HEK293 (cell line): ENCODE measurements at regions not wholly inside any gene's neighbourhood (a gene's known extent, or its start where the extent isn't known, plus 50 kb on each side); places are given as distances from the start of the nearest gene placed in this dataset.

Experiments
- CTCF ChIA-PET: fragments of 350-600 bp; formaldehyde crosslinking; extraction: SDS; loops from one replicate; lab custom pipeline; 2021; ENCODE audit warnings: antibody characterized with exemption; lab: Yijun Ruan, JAX
- POLR2A ChIA-PET: fragments of 300-600 bp; formaldehyde crosslinking; extraction: SDS; loops from one replicate; lab custom pipeline; 2020; ENCODE audit warnings: antibody characterized with exemption, inconsistent platforms; lab: Yijun Ruan, JAX
- H3K27ac ChIP-seq: fragments of 200-500 bp; sonication (Bioruptor generic); 2 replicates; pipeline ENCODE4 v1.5.1; 2014; ENCODE audit warnings: low read depth, low read length, control low read depth, inconsistent platforms; ENCODE audit errors: extremely low read depth
- H3K36me3 ChIP-seq, 2 experiments: fragments of 200-500 bp in 1 of 2; sonication (Bioruptor generic) in 1 of 2; 1 replicate in 1 of 2; 2 replicates in 1 of 2; pipeline ENCODE4 v1.5.1; 2014 to 2017; ENCODE audit warnings: inconsistent platforms in 2 of 2, low read length in 2 of 2; ENCODE audit not compliant: control insufficient read depth in 2 of 2, insufficient read depth in 1 of 2
- H3K4me1 ChIP-seq: fragments of 200-500 bp; sonication (Bioruptor generic); 2 replicates; pipeline ENCODE4 v1.5.1; 2014; ENCODE audit warnings: mild to moderate bottlenecking, low read length, inconsistent platforms; ENCODE audit not compliant: control insufficient read depth, insufficient read depth
- H3K4me3 ChIP-seq: 2 replicates; pipeline ENCODE4 v1.5.1; 2011; ENCODE audit warnings: low read depth, mild to moderate bottlenecking, control low read depth, low read length, moderate library complexity
- H3K9me3 ChIP-seq: fragments of 200-500 bp; sonication (Bioruptor generic); 2 replicates; pipeline ENCODE4 v1.5.1; 2014; ENCODE audit warnings: low read depth, low read length, inconsistent platforms; ENCODE audit not compliant: control insufficient read depth, insufficient read depth
- GFI1B ChIP-seq: fragments of 450-650 bp; formaldehyde crosslinking; IDR thresholded peaks from 2 replicates; pipeline ENCODE4 v1.5.1; 2016; ENCODE audit warnings: missing biosample characterization, missing genetic modification characterization
- MEIS1 ChIP-seq: sonication (generic); formaldehyde crosslinking; IDR thresholded peaks from 2 replicates; pipeline ENCODE4 v1.8.1; 2022; ENCODE audit warnings: missing genetic modification reagents, mild to moderate bottlenecking, borderline replicate concordance
- WT1 ChIP-seq: fragments of 450-650 bp; formaldehyde crosslinking; IDR thresholded peaks from 2 replicates; pipeline ENCODE4 v1.5.1; 2016; ENCODE audit warnings: missing biosample characterization, missing genetic modification characterization
- ZBTB1 ChIP-seq: fragments of 450-650 bp; formaldehyde crosslinking; IDR thresholded peaks from 2 replicates; pipeline ENCODE4 v1.5.1; 2016; ENCODE audit warnings: missing biosample characterization, missing genetic modification characterization
- ZNF133 ChIP-seq: fragments of 450-650 bp; formaldehyde crosslinking; IDR thresholded peaks from 2 replicates; pipeline ENCODE4 v1.5.1; 2016; ENCODE audit warnings: missing biosample characterization, missing genetic modification characterization
- ZNF16 ChIP-seq: fragments of 450-650 bp; formaldehyde crosslinking; IDR thresholded peaks from 2 replicates; pipeline ENCODE4 v1.5.1; 2016; ENCODE audit warnings: low read depth, missing biosample characterization, missing genetic modification characterization
- ZNF202 ChIP-seq: fragments of 450-650 bp; formaldehyde crosslinking; IDR thresholded peaks from 2 replicates; pipeline ENCODE4 v1.5.1; 2016; ENCODE audit warnings: missing biosample characterization, missing genetic modification characterization, borderline replicate concordance
- ZNF391 ChIP-seq: fragments of 450-650 bp; formaldehyde crosslinking; IDR thresholded peaks from 2 replicates; pipeline ENCODE4 v1.5.1; 2016; ENCODE audit warnings: low read depth, missing biosample characterization, missing genetic modification characterization, borderline replicate concordance
- ZNF394 ChIP-seq: fragments of 450-650 bp; formaldehyde crosslinking; IDR thresholded peaks from 2 replicates; pipeline ENCODE4 v1.5.1; 2016; ENCODE audit warnings: missing biosample characterization, missing genetic modification characterization, mild to moderate bottlenecking, moderate library complexity, borderline replicate concordance
- ZNF658 ChIP-seq: fragments of 450-650 bp; formaldehyde crosslinking; IDR thresholded peaks from 2 replicates; pipeline ENCODE4; 2016; ENCODE audit warnings: missing biosample characterization, missing genetic modification characterization
- ZNF660 ChIP-seq: fragments of 450-650 bp; IDR thresholded peaks from 2 replicates; pipeline ENCODE4 v1.5.1; 2018; ENCODE audit warnings: missing biosample characterization, mild to moderate bottlenecking, missing genetic modification characterization
- ZNF785 ChIP-seq: fragments of 450-650 bp; formaldehyde crosslinking; IDR thresholded peaks from 2 replicates; pipeline ENCODE4 v1.5.1; 2016; ENCODE audit warnings: missing biosample characterization, missing genetic modification characterization
- ZNF843 ChIP-seq: fragments of 450-650 bp; formaldehyde crosslinking; IDR thresholded peaks from 2 replicates; pipeline ENCODE4 v1.5.1; 2016; ENCODE audit warnings: missing biosample characterization, missing genetic modification characterization
- ZSCAN30 ChIP-seq: fragments of 450-650 bp; IDR thresholded peaks from 2 replicates; pipeline ENCODE4 v1.5.1; 2018; ENCODE audit warnings: missing biosample characterization, mild to moderate bottlenecking, missing genetic modification characterization, moderate library complexity
- TF ChIP-seq, protein P1 (sequence below): fragments of 450-650 bp; formaldehyde crosslinking; IDR thresholded peaks from 2 replicates; pipeline ENCODE4 v1.5.1; 2016; ENCODE audit warnings: missing biosample characterization, missing genetic modification characterization
- TF ChIP-seq, protein P2 (sequence below): fragments of 450-650 bp; formaldehyde crosslinking; IDR thresholded peaks from 2 replicates; pipeline ENCODE4 v1.5.1; 2017; ENCODE audit warnings: missing biosample characterization, missing genetic modification characterization
- TF ChIP-seq, protein P3 (sequence below): fragments of 450-650 bp; formaldehyde crosslinking; conservative IDR thresholded peaks from 2 replicates; pipeline ENCODE4 v1.5.1; 2016; ENCODE audit warnings: low read depth, missing biosample characterization, missing genetic modification characterization
- TF ChIP-seq, protein P4 (sequence below): fragments of 450-650 bp; formaldehyde crosslinking; IDR thresholded peaks from 2 replicates; pipeline ENCODE4 v1.5.1; 2017; ENCODE audit warnings: missing biosample characterization, missing genetic modification characterization
- TF ChIP-seq, protein P5 (sequence below): fragments of 450-650 bp; formaldehyde crosslinking; IDR thresholded peaks from 2 replicates; pipeline ENCODE4 v1.5.1; 2017; ENCODE audit warnings: missing biosample characterization, missing genetic modification characterization
- TF ChIP-seq, protein P6 (sequence below): fragments of 450-650 bp; formaldehyde crosslinking; IDR thresholded peaks from 2 replicates; pipeline ENCODE4 v1.5.1; 2016; ENCODE audit warnings: missing biosample characterization, missing genetic modification characterization

DNA sequence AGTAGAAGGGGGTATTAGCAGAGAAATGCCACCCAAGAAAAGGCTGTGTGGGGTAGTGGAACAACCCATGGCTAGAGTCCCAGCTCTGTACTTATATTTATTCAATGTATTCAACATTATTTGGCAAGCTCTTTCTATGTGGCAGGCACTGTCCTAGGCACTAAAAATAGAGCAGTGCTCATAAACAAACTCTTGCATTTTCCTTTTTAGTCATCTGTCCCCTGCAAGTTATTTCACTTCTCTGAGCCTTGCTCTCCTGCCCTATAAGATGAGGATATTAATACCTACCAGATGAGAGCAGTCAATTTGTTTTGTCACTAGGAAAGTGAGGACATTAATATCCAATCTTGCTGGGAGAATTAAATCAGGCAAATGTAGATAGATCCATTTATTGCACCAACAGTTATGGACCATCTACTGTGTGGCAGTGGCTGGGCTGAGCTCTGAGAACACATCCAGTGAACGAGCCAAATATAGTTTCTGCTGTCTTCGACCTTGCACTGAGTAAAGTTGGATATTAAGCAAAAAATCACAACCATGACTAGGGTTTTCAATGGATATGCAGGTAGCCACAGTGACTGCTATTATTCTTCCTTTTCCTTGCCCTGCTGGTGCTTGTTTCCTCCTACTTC lies 314.3 kb upstream of the TBX3 start:
- CTCF ChIA-PET = no interaction called here
- Histone ChIP-seq H3K36me3 (no peaks in the 10 kb centered on the region), H3K4me1 (0 out of 2 replicates have a peak, but pooled peaks cover 3% of the 10 kb centered on the region), H3K27ac (no peak overlapping the region), H3K4me3 (no peak overlapping the region), H3K9me3 (no peaks in the 10 kb centered on the region; the same call in 1 of the 2 replicates)
- POLR2A ChIA-PET = no interaction called here
- TF ChIP-seq, protein P1, sequence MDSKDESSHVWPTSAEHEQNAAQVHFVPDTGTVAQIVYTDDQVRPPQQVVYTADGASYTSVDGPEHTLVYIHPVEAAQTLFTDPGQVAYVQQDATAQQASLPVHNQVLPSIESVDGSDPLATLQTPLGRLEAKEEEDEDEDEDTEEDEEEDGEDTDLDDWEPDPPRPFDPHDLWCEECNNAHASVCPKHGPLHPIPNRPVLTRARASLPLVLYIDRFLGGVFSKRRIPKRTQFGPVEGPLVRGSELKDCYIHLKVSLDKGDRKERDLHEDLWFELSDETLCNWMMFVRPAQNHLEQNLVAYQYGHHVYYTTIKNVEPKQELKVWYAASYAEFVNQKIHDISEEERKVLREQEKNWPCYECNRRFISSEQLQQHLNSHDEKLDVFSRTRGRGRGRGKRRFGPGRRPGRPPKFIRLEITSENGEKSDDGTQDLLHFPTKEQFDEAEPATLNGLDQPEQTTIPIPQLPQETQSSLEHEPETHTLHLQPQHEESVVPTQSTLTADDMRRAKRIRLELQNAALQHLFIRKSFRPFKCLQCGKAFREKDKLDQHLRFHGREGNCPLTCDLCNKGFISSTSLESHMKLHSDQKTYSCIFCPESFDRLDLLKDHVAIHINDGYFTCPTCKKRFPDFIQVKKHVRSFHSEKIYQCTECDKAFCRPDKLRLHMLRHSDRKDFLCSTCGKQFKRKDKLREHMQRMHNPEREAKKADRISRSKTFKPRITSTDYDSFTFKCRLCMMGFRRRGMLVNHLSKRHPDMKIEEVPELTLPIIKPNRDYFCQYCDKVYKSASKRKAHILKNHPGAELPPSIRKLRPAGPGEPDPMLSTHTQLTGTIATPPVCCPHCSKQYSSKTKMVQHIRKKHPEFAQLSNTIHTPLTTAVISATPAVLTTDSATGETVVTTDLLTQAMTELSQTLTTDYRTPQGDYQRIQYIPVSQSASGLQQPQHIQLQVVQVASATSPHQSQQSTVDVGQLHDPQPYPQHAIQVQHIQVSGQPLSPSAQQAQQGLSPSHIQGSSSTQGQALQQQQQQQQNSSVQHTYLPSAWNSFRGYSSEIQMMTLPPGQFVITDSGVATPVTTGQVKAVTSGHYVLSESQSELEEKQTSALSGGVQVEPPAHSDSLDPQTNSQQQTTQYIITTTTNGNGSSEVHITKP (tag by site-specific recombination) = no peak
- TF ChIP-seq ZNF202 (tag by site-specific recombination) (no peak), ZNF391 (no peak), ZNF16 (no peak), ZNF660 (tag by site-specific recombination) (no peak), MEIS1 (no peak), GFI1B (tag by site-specific recombination) (no peak), ZNF133 (tag by site-specific recombination) (no peak), ZSCAN30 (tag by site-specific recombination) (no peak), ZNF843 (no peak), ZBTB1 (no peak)
- TF ChIP-seq, protein P2, sequence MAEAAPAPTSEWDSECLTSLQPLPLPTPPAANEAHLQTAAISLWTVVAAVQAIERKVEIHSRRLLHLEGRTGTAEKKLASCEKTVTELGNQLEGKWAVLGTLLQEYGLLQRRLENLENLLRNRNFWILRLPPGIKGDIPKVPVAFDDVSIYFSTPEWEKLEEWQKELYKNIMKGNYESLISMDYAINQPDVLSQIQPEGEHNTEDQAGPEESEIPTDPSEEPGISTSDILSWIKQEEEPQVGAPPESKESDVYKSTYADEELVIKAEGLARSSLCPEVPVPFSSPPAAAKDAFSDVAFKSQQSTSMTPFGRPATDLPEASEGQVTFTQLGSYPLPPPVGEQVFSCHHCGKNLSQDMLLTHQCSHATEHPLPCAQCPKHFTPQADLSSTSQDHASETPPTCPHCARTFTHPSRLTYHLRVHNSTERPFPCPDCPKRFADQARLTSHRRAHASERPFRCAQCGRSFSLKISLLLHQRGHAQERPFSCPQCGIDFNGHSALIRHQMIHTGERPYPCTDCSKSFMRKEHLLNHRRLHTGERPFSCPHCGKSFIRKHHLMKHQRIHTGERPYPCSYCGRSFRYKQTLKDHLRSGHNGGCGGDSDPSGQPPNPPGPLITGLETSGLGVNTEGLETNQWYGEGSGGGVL (tag by site-specific recombination) = no peak
- TF ChIP-seq, protein P3, sequence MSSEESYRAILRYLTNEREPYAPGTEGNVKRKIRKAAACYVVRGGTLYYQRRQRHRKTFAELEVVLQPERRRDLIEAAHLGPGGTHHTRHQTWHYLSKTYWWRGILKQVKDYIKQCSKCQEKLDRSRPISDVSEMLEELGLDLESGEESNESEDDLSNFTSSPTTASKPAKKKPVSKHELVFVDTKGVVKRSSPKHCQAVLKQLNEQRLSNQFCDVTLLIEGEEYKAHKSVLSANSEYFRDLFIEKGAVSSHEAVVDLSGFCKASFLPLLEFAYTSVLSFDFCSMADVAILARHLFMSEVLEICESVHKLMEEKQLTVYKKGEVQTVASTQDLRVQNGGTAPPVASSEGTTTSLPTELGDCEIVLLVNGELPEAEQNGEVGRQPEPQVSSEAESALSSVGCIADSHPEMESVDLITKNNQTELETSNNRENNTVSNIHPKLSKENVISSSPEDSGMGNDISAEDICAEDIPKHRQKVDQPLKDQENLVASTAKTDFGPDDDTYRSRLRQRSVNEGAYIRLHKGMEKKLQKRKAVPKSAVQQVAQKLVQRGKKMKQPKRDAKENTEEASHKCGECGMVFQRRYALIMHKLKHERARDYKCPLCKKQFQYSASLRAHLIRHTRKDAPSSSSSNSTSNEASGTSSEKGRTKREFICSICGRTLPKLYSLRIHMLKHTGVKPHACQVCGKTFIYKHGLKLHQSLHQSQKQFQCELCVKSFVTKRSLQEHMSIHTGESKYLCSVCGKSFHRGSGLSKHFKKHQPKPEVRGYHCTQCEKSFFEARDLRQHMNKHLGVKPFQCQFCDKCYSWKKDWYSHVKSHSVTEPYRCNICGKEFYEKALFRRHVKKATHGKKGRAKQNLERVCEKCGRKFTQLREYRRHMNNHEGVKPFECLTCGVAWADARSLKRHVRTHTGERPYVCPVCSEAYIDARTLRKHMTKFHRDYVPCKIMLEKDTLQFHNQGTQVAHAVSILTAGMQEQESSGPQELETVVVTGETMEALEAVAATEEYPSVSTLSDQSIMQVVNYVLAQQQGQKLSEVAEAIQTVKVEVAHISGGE (tag by site-specific recombination) = no peak
- TF ChIP-seq, protein P4, sequence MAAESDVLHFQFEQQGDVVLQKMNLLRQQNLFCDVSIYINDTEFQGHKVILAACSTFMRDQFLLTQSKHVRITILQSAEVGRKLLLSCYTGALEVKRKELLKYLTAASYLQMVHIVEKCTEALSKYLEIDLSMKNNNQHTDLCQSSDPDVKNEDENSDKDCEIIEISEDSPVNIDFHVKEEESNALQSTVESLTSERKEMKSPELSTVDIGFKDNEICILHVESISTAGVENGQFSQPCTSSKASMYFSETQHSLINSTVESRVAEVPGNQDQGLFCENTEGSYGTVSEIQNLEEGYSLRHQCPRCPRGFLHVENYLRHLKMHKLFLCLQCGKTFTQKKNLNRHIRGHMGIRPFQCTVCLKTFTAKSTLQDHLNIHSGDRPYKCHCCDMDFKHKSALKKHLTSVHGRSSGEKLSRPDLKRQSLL (tag by site-specific recombination) = no peak

DNA sequence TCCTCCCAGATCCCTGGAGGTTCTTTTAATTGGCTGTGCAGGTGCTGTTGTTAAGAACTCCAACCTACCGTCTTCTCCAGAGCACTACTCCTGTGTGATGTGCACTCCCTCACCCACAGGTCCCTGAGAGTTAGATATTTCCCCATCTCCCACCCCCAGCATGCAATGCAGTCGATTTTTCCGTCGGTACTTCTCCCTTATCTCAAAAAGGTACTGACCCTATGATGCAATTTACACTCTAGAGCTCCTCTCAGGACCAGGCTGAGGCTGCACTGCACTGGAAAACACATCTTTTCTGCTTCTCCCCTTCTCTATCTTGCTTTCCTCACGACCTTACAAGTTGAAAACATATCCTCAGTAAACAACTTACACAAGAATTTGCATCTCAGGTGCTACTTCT lies 312.4 kb upstream of the TBX3 start:
- POLR2A ChIA-PET = no interaction called here
- Histone ChIP-seq H3K4me1 (0 out of 2 replicates have a peak, but pooled peaks cover 3% of the 10 kb centered on the region), H3K36me3 (no peaks in the 10 kb centered on the region), H3K4me3 (no peak overlapping the region), H3K27ac (no peak overlapping the region), H3K9me3 (no peaks in the 10 kb centered on the region; the same call in 1 of the 2 replicates)
- CTCF ChIA-PET = no interaction called here
- TF ChIP-seq ZNF16 = no peak
- no peak for TF ChIP-seq ZNF394 (tag by site-specific recombination)
- no peak for TF ChIP-seq ZNF785 (tag by site-specific recombination)
- TF ChIP-seq ZNF658 (tag by site-specific recombination) = no peak
- no peak for TF ChIP-seq ZNF133 (tag by site-specific recombination)
- TF ChIP-seq WT1 (tag by site-specific recombination) = no peak
- TF ChIP-seq, protein P5, sequence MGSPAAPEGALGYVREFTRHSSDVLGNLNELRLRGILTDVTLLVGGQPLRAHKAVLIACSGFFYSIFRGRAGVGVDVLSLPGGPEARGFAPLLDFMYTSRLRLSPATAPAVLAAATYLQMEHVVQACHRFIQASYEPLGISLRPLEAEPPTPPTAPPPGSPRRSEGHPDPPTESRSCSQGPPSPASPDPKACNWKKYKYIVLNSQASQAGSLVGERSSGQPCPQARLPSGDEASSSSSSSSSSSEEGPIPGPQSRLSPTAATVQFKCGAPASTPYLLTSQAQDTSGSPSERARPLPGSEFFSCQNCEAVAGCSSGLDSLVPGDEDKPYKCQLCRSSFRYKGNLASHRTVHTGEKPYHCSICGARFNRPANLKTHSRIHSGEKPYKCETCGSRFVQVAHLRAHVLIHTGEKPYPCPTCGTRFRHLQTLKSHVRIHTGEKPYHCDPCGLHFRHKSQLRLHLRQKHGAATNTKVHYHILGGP (tag by site-specific recombination) = no peak
- TF ChIP-seq, protein P6, sequence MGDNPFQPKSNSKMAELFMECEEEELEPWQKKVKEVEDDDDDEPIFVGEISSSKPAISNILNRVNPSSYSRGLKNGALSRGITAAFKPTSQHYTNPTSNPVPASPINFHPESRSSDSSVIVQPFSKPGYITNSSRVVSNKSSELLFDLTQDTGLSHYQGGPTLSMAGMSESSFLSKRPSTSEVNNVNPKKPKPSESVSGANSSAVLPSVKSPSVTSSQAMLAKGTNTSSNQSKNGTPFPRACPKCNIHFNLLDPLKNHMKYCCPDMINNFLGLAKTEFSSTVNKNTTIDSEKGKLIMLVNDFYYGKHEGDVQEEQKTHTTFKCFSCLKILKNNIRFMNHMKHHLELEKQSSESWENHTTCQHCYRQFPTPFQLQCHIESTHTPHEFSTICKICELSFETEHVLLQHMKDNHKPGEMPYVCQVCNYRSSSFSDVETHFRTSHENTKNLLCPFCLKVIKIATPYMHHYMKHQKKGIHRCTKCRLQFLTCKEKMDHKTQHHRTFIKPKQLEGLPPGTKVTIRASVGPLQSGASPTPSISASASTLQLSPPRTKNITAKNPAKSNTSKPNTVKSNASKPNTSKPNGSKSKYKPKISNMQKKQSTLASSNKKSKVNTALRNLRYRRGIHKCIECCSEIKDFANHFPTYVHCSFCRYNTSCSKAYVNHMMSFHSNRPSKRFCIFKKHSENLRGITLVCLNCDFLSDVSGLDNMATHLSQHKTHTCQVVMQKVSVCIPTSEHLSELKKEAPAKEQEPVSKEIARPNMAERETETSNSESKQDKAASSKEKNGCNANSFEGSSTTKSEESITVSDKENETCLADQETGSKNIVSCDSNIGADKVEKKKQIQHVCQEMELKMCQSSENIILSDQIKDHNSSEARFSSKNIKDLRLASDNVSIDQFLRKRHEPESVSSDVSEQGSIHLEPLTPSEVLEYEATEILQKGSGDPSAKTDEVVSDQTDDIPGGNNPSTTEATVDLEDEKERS = no peak
